Thyroid gland (tissue), 4 donors: ENCODE measurements at regions not wholly inside any gene's neighbourhood (a gene's known extent, or its start where the extent isn't known, plus 50 kb on each side); places are given as distances from the start of the nearest gene placed in this dataset.

Experiments used
- CTCF ChIP-seq, 6 experiments: fragments of 200-600 bp in 3 of 6; fragments of 450-650 bp in 3 of 6; sonication (generic) in 3 of 6; IDR thresholded peaks; one replicate each; pipeline ENCODE4 v1.5.1; 2016 to 2019; ENCODE audit warnings: antibody characterized with exemption in 6 of 6, mild to moderate bottlenecking in 2 of 6, inconsistent platforms in 1 of 6, moderate library complexity in 1 of 6
- POLR2A ChIP-seq, 2 donors: fragments of 450-650 bp; IDR thresholded peaks; one replicate each; pipeline ENCODE4 v1.6.1; 2017; ENCODE audit warnings: antibody characterized with exemption in 2 of 2, mild to moderate bottlenecking in 2 of 2, moderate library complexity in 1 of 2

- TF ChIP-seq CTCF (IDR thresholded peaks at IDR 0.05), result no peak
- TF ChIP-seq POLR2A (IDR thresholded peaks at IDR 0.05), result no peak
Observed at GRCh38 chr10:36634916-36635315, 490.5 kb upstream of the ANKRD30A start.
